K562 (cell line): ENCODE measurements at regions not wholly inside any gene's neighbourhood (a gene's known extent, or its start where the extent isn't known, plus 50 kb on each side); places are given as distances from the start of the nearest gene placed in this dataset.

Source experiments
- ATF3 ChIP-seq, 2 experiments: fragments of 450-650 bp in 1 of 2; sonication (generic) in 1 of 2; formaldehyde crosslinking in 1 of 2; IDR thresholded peaks in 1 of 2; conservative IDR thresholded peaks in 1 of 2; 2 replicates each; pipeline versions ENCODE4 v1.6.1 to v1.8.1; 2016 to 2023; ENCODE audit warnings: mild to moderate bottlenecking in 2 of 2, moderate library complexity in 2 of 2, inconsistent platforms in 1 of 2, missing genetic modification reagents in 1 of 2
- CBX3 ChIP-seq, 2 experiments: IDR thresholded peaks; 1 replicate in 1 of 2; 2 replicates in 1 of 2; pipeline ENCODE4 v1.6.1; 2012; ENCODE audit warnings: inconsistent platforms in 2 of 2, low read length in 2 of 2, borderline replicate concordance in 1 of 2, control low read depth in 1 of 2
- CREBBP ChIP-seq: IDR thresholded peaks from one replicate; pipeline ENCODE4 v1.6.1; 2012; ENCODE audit warnings: low read depth, mild to moderate bottlenecking, control low read depth, inconsistent platforms, low read length
- CTCF ChIP-seq, 3 experiments: IDR thresholded peaks in 2 of 3; conservative IDR thresholded peaks in 1 of 3; 2 replicates each; pipeline ENCODE4 v1.5.1; 2011 to 2012; ENCODE audit warnings: low read length in 3 of 3, mild to moderate bottlenecking in 3 of 3, control low read depth in 2 of 3, improper control_type of control experiment in 1 of 3, inconsistent platforms in 1 of 3, low read depth in 1 of 3, mixed read lengths in 1 of 3, moderate library complexity in 1 of 3; ENCODE audit not compliant: insufficient read depth in 2 of 3
- EP300 ChIP-seq: IDR thresholded peaks from 2 replicates; pipeline ENCODE4 v1.6.1; 2012; ENCODE audit warnings: low read length, improper control_type of control experiment
- EZH2 ChIP-seq: IDR thresholded peaks from 2 replicates; pipeline ENCODE4 v1.6.1; 2012; ENCODE audit warnings: low read depth, mild to moderate bottlenecking, inconsistent platforms, low read length, borderline replicate concordance
- IRF1 ChIP-seq: sonication (generic); formaldehyde crosslinking; IDR thresholded peaks from 2 replicates; pipeline ENCODE4 v1.8.0; 2022; ENCODE audit warnings: missing genetic modification reagents, mild to moderate bottlenecking, borderline replicate concordance
- LARP7 ChIP-seq: fragments of 450-650 bp; IDR thresholded peaks from 2 replicates; pipeline ENCODE4 v1.6.1; 2016
- MAX ChIP-seq: sonication (generic); formaldehyde crosslinking; IDR thresholded peaks from 2 replicates; pipeline ENCODE4 v1.9.0; 2022; ENCODE audit warnings: mild to moderate bottlenecking, missing genetic modification reagents
- MTA2 ChIP-seq: fragments of 450-650 bp; IDR thresholded peaks from 2 replicates; pipeline ENCODE4 v1.6.1; 2016; ENCODE audit warnings: low read depth
- NR2C2 ChIP-seq, 2 experiments: fragments of 200-800 bp in 1 of 2; sonication (Bioruptor generic) in 1 of 2; sonication (generic) in 1 of 2; formaldehyde crosslinking in 1 of 2; IDR thresholded peaks; 2 replicates each; pipeline versions ENCODE4 v1.6.1 to v1.8.0; 2016 to 2022; ENCODE audit warnings: mild to moderate bottlenecking in 1 of 2, missing compliant biosample characterization in 1 of 2, missing genetic modification characterization in 1 of 2, missing genetic modification reagents in 1 of 2
- SMARCC2 ChIP-seq: fragments of 450-650 bp; IDR thresholded peaks from 2 replicates; pipeline ENCODE4 v1.6.1; 2017; ENCODE audit warnings: antibody characterized with exemption, moderate library complexity, mild to moderate bottlenecking, low read depth
- USF1 ChIP-seq: sonication (generic); formaldehyde crosslinking; IDR thresholded peaks from 2 replicates; pipeline ENCODE4 v1.9.0; 2022; ENCODE audit warnings: mild to moderate bottlenecking, missing genetic modification reagents
- ZBTB5 ChIP-seq: fragments of 450-650 bp; IDR thresholded peaks from 2 replicates; pipeline ENCODE4 v1.6.1; 2017; ENCODE audit warnings: antibody characterized with exemption

GRCh38 chr10:78707745-78708144 is 361.0 kb upstream of the ZMIZ1 start:
- TF ChIP-seq ZBTB5 (no peak), EZH2 (no peak), EP300 (no peak), NR2C2 (CRISPR knock-in tag; IDR thresholded peaks at IDR 0.05) (no peak), NR2C2 (tag; IDR thresholded peaks at IDR 0.05) (no peak), SMARCC2 (no peak), ATF3 (IDR thresholded peaks at IDR 0.05) (no peak), ATF3 (CRISPR knock-in tag; conservative IDR thresholded peaks at IDR 0.05) (no peak), LARP7 (no peak), CTCF (IDR thresholded peaks at IDR 0.05 in 2 of 3, conservative IDR thresholded peaks at IDR 0.05 in 1 of 3; ENCODE audit: insufficient read depth in 2 of 3, low read depth in 1 of 3, low read length in 3 of 3) (no peak), CBX3 (IDR thresholded peaks at IDR 0.05; ENCODE audit: borderline replicate concordance in 1 of 2, low read length in 2 of 2) (no peak), MTA2 (no peak), CREBBP (no peak), IRF1 (CRISPR knock-in tag) (no peak), USF1 (no peak), MAX (no peak)
